ENCODE measurements at regions not wholly inside any gene's neighbourhood (a gene's known extent, or its start where the extent isn't known, plus 50 kb on each side); places are given as distances from the start of the nearest gene placed in this dataset.

DNA sequence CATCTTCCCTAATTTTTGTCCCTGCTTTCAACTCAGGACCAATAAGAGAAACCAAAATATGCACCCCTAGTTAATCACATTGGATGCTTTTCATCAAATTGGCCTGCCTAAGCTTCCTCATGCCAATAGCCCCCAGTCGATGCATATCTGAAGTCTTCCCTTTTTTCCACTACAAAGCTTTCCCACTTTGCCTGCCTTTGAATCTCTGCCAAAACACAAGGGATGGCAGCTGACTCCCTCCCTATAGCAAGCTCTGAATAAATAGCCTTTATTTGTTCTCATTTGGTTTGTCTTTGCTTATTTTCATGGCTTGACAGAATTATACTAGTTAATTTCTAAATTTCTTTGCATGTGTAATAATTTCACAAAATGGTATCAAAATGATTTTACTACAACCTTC, 621.2 kb downstream of the MBD2 start:
- no peak overlapping the region for H3K4me3 ChIP-seq (replicated peaks; ENCODE audit: low read depth, low read length)
- TF ChIP-seq, protein P1, sequence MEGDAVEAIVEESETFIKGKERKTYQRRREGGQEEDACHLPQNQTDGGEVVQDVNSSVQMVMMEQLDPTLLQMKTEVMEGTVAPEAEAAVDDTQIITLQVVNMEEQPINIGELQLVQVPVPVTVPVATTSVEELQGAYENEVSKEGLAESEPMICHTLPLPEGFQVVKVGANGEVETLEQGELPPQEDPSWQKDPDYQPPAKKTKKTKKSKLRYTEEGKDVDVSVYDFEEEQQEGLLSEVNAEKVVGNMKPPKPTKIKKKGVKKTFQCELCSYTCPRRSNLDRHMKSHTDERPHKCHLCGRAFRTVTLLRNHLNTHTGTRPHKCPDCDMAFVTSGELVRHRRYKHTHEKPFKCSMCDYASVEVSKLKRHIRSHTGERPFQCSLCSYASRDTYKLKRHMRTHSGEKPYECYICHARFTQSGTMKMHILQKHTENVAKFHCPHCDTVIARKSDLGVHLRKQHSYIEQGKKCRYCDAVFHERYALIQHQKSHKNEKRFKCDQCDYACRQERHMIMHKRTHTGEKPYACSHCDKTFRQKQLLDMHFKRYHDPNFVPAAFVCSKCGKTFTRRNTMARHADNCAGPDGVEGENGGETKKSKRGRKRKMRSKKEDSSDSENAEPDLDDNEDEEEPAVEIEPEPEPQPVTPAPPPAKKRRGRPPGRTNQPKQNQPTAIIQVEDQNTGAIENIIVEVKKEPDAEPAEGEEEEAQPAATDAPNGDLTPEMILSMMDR (IDR thresholded peaks at IDR 0.05; ENCODE audit: low read length, missing control alignments), result no peak
- no peak for DNase-seq (ENCODE audit: low read depth)

GRCh38 chr18:53601344-53601743, 623.1 kb downstream of the MBD2 start:
- no peak overlapping the region for H3K4me3 ChIP-seq (replicated peaks; ENCODE audit: low read depth, low read length)
- DNase-seq (ENCODE audit: low read depth), result no peak
- TF ChIP-seq, protein P1 (IDR thresholded peaks at IDR 0.05; ENCODE audit: low read length, missing control alignments), result no peak

GRCh38 chr18:53586923-53587322, 637.5 kb downstream of the MBD2 start:
- TF ChIP-seq, protein P1 (IDR thresholded peaks at IDR 0.05; ENCODE audit: low read length, missing control alignments), result no peak
- DNase-seq (ENCODE audit: low read depth), result no peak
- no peak overlapping the region for H3K4me3 ChIP-seq (replicated peaks; ENCODE audit: low read depth, low read length)

Data from fibroblast of pulmonary artery (primary cell).